VCaP (cell line): ENCODE measurements at regions not wholly inside any gene's neighbourhood (a gene's known extent, or its start where the extent isn't known, plus 50 kb on each side); places are given as distances from the start of the nearest gene placed in this dataset.
"Not testable (repeated sequence)": the region's sequence is repeated elsewhere in the genome, so short reads cannot be mapped to it uniquely, and the experiment has no call there.

Source experiments
- H3K27ac ChIP-seq: fragments of 450-650 bp; 2 replicates; pipeline ENCODE4 v1.5.1; 2017
- TF ChIP-seq, protein P1 (sequence below): fragments of 450-650 bp; conservative IDR thresholded peaks from 2 replicates; pipeline ENCODE4 v1.5.1; 2017; ENCODE audit warnings: mild to moderate bottlenecking, moderate library complexity

DNA sequence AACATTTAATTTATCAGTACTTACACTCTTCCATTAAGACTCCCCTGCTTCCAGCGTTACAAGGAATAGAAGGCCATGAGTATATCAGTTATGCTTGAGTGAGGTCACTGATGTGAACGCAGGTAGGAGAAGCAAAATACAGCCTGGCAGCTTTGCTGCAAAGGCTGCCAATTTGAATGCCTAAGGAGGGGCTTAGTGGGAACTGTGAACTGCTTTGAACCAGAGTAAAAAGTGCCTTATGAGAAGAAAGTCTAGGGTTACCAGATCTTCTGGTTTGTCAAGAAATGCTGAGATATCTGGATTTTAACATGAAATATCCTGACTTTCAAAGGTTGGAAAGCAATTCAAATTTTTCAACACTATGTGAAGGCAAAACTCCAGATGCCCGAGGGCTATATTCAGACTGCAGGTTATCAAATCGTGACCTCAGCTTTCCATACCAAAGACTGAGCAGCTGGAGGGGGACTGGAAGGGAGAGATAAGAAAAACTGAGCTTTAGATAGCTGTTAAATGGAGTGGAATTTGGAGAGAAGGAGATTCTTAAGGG is 446.3 kb upstream of the NECTIN3 start:
- H3K27ac ChIP-seq = no peak overlapping the region
- TF ChIP-seq, protein P1, sequence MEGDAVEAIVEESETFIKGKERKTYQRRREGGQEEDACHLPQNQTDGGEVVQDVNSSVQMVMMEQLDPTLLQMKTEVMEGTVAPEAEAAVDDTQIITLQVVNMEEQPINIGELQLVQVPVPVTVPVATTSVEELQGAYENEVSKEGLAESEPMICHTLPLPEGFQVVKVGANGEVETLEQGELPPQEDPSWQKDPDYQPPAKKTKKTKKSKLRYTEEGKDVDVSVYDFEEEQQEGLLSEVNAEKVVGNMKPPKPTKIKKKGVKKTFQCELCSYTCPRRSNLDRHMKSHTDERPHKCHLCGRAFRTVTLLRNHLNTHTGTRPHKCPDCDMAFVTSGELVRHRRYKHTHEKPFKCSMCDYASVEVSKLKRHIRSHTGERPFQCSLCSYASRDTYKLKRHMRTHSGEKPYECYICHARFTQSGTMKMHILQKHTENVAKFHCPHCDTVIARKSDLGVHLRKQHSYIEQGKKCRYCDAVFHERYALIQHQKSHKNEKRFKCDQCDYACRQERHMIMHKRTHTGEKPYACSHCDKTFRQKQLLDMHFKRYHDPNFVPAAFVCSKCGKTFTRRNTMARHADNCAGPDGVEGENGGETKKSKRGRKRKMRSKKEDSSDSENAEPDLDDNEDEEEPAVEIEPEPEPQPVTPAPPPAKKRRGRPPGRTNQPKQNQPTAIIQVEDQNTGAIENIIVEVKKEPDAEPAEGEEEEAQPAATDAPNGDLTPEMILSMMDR = no peak

DNA sequence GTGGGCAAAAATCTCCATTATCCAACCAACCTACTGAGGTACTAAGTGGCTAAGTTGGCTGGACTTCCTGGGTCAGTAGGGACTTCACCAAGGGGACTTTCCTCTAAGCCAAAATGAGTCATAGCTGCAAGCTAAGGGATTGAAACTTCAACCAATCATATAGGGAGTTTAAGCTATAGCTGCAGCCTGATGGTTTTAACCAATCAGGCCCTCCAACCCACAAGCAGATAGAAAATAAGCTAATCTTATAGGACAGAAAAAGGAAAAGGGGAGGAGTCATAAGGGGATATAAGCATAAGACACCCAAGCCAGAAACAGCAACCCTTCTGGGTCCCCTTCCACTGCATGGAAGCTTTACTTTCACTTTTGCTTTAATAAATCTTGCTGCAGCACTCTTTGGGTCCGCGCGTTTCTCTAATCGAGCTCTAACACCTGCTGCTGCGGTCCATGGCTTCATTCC is 444.9 kb upstream of the NECTIN3 start:
- H3K27ac ChIP-seq = not testable (repeated sequence)

DNA sequence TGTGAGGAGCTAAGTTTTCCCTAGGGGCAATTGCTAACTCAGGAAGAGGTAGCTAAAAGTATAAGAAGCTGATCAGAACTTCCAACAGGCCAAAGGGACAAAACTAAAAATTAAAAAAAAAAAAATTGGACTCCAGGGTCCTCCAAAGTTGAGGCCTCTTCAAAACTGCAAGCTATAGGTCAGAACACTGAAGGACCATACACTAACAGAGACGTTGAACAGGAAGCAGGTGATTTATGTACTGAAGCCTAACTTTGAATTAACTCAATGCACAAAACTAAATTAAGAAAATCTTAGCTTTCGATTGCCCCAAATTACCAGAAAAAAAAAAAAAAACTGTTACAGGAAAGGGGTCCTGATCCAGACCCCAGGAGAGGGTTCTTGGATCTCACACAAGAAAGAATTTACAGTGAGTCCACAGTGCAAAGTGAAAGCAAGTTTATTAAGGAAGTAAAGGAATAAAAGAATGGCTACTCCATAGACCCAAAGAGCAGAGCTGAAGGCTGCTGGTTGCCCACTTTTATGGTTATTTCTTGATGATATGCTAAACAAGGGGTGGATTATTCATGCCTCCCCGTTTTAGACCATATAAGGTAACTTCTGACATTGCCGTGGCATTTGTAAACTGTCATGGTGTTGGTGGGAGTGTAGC is 442.8 kb upstream of the NECTIN3 start:
- no peak overlapping the region for H3K27ac ChIP-seq

DNA sequence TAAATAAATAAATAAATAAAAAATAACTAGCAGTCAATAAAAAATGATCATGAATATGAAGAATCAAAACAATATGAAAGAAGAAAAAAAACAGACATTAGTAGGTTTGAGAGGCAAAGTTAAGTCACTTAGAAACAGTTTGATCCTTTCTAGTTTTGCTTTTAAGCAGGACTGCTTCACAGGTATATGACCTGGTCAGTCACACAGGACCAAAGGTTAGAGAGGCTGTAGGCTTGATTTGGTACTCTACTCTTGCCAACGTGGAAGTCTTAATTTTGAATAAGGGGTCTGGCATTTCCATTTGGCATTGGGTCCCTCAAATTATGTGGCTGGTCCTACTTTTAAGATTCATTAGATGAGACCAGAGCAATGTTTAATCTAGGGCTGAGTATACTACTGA is 441.7 kb upstream of the NECTIN3 start:
- TF ChIP-seq, protein P1 = no peak
- no peak overlapping the region for H3K27ac ChIP-seq

More for the DNA sequence above, 442.8 kb upstream of the NECTIN3 start:
- TF ChIP-seq, protein P1 = no peak

DNA sequence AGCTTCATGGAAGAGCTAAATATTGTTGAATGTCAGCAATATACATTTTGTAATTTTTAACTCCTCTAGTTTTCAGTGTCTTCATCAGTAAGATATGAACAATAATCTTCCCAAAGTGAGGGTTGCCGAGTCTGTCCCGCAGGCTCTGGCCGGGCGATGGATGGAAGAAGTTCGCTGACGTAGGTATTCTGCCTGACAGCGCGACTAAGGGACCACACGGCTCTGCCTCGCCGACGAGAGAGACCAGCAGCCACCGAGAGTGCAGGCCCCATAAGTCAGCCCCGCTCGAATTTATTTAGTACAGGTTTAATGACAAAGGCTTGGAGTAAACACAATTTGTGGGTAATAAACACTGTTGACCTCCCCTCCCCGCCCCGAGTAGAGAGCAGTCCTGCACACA is 427.4 kb upstream of the NECTIN3 start:
- H3K27ac ChIP-seq = no peak overlapping the region
- TF ChIP-seq, protein P1 = no peak

DNA sequence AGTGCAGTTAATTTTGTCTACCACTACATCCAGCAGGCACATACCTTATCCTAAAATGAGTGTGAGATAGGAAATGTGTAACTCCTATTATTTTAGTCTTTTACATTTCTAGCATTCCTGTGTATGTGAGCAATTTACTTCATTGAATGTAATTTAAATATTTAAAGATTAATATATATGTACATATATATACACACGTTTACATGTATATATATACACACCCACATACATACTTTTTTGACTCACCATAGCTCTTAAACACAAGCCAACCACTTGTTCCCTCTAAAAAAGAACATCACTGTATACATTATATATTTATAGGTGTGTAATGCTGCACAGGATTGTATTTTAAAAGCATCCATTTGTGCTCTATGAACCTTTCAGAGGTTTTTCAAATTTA is 425.6 kb upstream of the NECTIN3 start:
- TF ChIP-seq, protein P1 = no peak
- no peak overlapping the region for H3K27ac ChIP-seq

DNA sequence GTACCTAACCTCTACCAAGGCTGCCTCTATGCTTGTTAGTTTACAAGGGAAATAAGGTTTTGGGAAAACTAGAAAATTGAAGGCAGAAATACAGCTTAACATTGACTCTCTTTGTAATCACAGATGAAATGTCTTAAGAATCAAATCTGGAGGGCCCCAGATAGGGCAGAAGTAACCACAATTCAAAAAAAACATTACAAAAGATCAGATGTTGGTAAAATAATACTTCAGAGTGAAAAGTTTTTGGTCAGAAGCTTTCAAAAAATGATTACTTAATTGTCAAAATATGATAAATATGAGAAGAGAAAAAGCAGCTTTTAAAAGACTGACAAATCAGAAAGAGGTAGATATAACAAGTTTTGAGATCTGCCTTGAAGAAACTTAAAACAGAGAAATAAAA is 425.1 kb upstream of the NECTIN3 start:
- TF ChIP-seq, protein P1 = no peak
- no peak overlapping the region for H3K27ac ChIP-seq

DNA sequence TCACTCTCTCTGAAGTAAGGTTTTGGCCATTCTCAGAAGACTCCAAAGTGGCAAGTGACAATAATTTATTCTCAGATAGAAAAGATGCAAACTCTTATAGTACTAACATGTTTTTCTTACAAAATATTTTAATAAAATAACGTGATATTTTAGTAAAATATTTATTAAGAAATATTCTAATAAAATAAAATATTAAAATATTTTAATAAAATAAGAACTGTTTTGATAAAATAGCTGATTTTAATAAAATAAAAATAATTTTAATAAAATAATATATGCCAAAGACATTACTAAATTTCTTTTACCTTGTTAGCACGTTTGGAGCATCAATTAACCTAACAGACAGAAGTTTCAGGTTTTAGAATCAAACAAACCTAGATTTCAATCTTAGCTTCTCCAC is 424.0 kb upstream of the NECTIN3 start:
- H3K27ac ChIP-seq = no peak overlapping the region
- TF ChIP-seq, protein P1 = no peak
